Erythroblast (primary cell): ENCODE measurements at regions not wholly inside any gene's neighbourhood (a gene's known extent, or its start where the extent isn't known, plus 50 kb on each side); places are given as distances from the start of the nearest gene placed in this dataset.

Experiments
- DNase-seq, 2 experiments: peaks; one replicate each; lab custom pipeline; 2025; lab: John Stamatoyannopoulos, UW
- GATA1 ChIP-seq: IDR thresholded peaks from 2 replicates; pipeline ENCODE4 v1.6.1; 2011; ENCODE audit warnings: low read depth, mild to moderate bottlenecking, control low read depth, low read length, moderate library complexity
- POLR2A ChIP-seq: IDR thresholded peaks from 2 replicates; pipeline ENCODE4 v1.6.1; 2011; ENCODE audit warnings: mild to moderate bottlenecking, low read length

DNA sequence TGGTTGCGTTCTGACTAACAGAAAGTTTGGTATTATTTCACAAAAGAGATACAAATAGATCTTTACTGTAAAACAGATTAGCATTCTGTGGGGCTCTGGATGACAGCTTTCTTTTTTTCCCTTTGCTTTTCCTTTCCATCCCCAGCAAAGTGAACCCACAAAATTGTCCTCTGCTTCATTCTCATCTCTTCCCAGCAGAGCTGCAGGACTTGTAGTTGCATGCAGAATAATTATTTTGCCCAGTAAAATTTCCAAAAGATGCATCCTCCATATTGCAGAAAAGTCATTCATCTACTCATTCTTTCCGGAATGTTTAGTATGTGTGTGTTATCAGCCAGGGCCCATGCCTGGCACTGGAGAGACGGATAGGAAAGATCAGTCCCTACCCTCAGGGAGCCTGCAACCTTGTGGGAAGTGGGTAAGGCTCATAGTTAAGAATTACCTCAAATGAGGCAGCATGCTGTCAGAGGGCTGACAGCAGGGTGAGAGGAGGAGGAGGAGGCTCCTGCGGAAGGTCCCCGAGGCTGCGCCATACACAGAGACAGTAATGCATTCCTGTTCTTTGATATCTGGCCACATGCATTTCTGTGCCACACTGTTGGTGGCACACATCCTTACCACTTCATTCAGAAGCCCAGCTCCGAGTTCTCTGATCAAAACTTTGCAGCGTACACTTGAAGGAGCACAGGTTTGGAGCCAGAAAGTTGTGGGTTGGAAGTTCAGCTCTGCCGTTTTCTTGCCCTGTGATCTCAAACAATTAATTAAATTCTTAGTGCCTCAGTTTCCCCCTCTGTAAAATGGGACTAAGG, 225.4 kb downstream of the MYCN start:
- DNase-seq: no peak
- no peak for TF ChIP-seq GATA1
- no peak for TF ChIP-seq POLR2A

DNA sequence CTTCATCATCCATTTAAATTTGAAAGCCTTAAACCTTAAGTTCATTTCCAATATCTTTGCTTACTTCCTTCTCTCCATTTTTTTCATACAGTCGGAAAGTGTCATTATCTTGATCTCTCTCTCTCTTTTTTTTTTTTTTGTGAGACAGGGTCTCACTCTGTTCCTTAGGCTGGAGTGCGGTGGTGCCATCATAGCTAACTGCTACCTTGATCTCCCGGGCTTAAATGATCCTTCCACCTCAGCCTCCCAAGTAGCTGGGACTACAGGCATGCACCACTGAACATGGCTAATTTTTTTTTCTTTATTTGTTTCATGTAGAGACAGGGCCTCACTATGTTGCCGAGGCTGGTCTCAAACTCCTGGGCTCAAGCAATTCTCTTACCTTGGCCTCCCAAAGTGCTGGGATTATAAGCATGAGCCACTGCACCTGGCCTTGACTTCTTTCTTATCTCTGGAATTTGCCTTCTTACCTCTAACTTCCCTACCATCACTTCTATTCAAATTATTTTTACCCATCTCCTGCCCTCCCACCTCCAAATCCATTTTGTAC, 222.2 kb downstream of the MYCN start:
- DNase-seq: no peak
- no peak for TF ChIP-seq GATA1
- no peak for TF ChIP-seq POLR2A

DNA sequence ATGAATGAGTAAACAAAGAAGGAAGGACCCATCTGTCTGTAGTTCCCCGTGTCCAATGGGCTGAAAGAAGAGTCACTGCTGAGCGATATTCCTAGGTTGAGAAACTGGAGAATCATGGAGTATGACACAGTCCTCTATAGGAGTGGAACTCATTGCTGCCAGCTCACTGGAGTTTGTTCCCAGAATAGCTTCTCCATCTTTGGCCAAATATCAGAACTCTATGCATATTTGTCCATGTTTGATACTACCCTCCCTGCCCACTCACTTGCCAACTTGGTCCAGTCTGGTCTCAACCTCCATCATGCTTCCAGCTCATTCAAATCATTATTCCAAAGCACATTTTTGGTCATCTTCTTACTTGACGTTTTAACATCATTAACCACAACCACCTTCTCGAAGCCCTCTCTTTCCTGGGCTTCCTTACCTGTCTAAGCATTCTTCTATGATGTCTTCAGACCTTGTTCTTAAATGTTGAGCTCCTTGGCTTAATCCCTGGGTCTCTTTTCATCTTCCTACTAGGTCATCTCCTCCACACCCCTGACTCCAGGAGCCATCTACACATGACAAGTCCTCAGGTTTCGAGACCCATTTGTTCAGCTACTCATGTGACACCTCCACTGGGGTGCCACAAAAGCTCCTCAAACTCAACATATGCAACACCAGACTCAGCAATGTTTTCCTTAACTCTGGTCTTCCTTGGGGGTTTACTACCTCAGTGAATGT, 221.6 kb downstream of the MYCN start:
- TF ChIP-seq GATA1 (no peak), POLR2A (no peak)
- DNase-seq: no peak

DNA sequence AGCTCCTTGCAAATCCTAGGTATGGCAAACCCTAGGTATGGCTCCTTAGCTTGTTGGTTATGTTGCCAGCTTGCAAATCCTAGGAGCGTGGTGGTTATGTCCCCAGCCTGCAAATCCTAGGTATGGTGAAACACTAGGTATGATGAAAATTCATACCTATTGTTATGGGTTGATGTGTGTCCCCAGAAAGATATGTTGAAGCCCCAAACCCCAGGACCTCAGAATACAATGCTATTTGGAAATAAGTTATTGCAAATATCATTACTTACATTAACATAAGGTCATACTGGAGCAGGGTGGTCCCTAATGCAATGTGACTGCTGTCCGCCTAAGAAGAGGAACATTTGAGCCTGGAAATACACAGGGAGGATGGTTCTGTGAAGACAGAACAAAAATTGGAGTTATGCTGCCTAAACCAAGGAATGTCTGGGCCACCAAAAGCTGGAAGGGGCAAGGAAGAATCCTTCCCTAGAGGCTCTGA, 220.8 kb downstream of the MYCN start:
- no peak for DNase-seq
- TF ChIP-seq POLR2A (no peak), GATA1 (no peak)

DNA sequence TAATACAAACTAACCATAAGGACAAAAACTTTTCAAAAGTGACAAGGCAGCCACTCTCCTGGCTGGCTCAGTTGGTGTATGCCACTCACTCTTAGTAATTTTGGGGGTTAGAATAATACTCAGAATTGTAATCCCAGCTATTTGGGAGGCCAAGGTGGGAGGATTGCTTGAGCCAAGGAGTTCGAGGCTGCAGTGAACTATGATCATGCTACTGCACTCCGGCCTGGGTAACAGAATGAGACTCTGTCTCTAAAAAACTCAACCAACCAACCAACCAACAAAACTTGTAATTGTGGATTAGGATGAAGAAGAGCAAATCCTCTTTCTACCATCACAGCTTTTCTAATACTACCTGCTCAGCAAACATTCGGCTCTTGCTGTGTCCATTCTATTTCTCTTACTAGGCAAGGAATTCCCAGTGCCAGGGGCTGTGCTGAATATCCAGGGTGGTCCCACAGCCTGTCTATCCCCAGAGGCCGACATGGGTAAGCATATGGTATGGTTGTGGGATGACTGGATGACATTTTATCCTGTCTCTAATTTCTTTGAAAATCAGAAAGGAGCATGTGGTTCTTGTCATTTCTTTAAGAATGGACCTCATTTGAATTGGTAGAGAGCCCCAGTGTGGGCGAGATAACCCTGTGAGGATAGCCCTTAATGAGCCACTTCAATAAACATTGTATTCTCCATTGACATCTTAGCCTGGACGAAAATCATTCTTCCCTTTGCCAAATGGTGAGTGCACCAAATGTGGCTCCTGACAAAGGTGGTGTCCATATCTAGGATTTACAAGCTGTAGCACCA, 220.1 kb downstream of the MYCN start:
- TF ChIP-seq POLR2A (no peak), GATA1 (no peak)
- no peak for DNase-seq

DNA sequence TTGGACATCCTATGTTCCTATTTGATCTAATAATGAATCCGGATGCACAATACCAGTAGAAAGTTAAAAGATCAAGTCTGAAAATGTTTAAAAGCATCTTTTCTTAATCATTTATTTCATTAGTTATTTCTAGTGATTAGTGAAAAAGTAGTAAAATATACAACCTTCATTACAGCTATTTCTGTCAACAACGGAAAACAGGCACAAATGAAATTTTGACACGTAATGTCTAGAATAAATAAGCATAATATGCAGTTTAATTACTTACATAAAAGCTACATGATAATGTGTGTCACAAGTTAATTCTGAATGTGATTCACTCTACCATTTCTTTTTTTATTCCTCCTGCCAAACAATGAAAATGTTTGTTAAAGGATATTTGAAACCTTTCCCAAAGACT, 216.1 kb downstream of the MYCN start:
- no peak for DNase-seq
- no peak for TF ChIP-seq GATA1
- no peak for TF ChIP-seq POLR2A

DNA sequence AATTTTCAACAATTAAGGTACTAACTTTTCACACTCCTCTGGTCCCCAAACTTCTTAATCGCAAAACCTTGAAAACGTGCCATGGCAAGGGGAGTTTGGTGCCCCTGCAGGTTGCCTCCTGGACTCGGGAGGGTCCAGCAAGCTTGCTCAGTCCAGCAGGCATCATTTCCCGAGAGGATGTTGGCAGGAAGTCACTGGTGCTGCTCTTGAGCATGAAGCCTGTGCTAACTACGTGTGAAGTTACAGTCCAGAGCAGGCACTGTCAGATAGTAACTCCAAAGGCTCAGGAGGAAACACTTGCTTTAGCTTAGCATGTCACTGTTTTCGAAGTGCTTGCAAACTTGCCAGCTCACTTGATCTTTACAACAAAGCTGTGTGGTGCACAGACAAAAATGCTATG, 215.4 kb downstream of the MYCN start:
- TF ChIP-seq GATA1: no peak
- TF ChIP-seq POLR2A: no peak

DNA sequence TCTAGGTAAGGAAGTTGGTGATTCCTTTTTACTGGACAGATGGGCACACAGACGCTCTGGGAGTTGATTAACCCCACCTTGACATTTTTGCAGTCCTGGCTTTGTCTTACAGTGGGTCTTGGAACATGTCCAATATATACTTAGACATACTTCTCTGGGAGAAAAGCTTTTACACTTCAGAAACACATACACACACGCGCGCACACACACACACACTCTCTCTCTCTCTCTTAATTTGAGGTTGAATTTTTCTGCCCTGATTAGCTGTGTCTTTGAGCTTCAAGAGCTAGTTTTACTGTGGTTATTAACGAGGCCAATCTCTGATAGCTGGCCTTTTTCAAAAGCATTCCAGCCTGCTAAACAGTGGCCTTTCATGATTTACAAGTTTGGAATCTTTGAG, 215.0 kb downstream of the MYCN start:
- TF ChIP-seq POLR2A (no peak), GATA1 (no peak)
- DNase-seq: no peak

More for the DNA sequence above, 215.4 kb downstream of the MYCN start:
- DNase-seq: no peak

DNA sequence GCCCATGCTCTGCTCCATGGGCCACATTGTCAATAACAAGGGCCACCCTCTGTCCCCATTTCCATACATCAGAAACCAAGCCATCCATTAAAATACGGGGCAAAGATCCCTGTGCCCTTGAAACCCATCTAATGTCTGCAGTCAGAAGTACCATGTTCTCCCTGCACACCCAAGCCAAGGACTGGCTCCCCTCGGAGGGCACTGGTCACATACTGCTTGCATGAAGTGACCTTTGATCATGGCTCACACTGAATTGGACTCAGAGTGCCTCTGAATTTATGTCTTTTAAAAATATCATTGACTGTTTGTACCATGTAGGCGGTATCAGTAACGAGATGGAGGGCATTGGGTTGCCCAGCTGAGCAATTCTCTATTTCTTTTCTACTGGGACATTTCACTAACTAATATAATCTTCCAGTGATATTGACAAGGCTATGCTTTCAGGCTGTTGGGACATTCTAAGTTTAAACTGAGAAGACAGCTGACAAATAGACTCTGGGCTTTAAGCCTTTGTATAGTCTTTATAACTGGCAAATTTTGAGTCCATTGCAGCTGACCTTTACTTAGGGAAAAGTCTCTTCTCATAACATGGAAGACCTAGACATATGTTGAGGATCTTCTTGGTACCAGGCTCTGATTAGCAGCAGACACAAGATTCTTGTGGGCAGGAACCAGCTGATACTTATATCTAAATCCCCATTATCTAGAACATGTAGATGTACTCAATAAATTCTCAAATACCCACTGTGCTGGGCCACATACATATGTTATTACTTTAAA, 214.3 kb downstream of the MYCN start:
- TF ChIP-seq GATA1 (no peak), POLR2A (no peak)
- DNase-seq: no peak

DNA sequence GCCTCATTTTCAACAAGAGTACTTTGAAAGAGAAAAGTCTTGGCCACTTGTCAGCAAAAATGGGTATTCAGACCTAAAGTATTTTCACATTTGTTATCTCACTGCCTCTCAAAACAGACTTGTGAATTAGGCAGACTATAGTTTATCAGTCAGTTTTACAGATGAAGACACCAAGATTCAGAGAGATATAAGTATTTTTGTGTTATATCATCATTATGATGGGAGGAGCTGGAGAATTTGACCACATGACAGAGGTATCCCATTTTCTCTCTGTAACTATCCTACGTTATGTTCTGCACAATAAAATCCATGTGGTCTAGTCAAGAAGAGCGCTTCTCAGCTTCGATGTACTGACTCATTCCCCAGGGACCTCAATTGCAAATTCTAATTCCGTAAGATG, 213.7 kb downstream of the MYCN start:
- DNase-seq: no peak
- TF ChIP-seq POLR2A (no peak), GATA1 (no peak)

DNA sequence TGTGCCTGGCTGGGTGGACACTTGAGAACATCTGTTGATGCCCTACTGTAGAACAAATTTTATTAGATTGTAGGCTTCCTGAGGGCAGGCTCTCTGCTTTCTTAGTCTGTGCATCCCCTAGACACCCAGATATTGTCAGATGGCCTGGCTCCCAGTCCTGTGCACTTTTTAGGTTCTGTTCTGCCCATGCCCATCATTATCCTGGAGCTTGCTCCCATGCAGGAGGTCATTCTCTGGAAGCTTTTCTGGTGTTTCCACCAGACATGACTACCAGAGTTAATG, 213.3 kb downstream of the MYCN start:
- no peak for TF ChIP-seq GATA1
- no peak for DNase-seq

DNA sequence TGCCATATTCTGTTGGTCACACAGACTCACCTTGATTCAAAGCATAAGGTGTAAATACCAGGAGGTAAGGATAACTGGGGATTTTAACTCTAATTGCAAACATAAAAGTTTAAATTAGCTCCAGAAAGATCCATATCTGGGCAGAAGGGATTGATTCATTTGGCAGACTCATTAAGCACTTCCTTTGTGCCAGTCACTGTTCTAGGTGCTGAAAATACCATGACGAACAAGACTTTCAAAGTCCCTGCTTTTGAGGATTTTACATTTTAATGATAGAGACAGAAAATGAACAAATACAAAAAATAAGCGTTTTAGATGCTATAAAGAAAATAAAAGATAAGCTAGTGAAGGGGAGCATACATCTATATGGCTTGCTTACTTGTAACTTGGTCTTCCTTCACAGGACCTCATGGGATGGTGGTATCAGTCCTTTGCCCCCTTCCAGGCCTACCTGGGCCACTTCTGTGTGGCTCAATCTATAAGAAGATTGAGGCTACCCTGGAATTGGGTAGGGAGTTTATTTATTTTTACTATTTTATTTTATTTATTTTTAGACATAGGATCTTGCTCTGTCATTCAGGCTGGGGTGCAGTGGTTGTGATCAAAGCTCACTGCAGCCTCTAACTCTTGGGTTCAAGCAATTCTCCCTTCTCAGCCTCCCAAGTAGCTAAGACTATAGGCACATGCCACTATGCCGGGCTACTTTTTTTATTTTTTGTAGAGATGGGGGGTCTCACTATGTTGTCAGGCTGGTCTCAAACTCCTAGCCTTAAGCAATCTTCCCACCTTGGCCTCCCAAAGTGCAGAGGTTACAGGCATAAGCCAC, 212.8 kb downstream of the MYCN start:
- TF ChIP-seq GATA1: no peak
- no peak for TF ChIP-seq POLR2A
- no peak for DNase-seq

DNA sequence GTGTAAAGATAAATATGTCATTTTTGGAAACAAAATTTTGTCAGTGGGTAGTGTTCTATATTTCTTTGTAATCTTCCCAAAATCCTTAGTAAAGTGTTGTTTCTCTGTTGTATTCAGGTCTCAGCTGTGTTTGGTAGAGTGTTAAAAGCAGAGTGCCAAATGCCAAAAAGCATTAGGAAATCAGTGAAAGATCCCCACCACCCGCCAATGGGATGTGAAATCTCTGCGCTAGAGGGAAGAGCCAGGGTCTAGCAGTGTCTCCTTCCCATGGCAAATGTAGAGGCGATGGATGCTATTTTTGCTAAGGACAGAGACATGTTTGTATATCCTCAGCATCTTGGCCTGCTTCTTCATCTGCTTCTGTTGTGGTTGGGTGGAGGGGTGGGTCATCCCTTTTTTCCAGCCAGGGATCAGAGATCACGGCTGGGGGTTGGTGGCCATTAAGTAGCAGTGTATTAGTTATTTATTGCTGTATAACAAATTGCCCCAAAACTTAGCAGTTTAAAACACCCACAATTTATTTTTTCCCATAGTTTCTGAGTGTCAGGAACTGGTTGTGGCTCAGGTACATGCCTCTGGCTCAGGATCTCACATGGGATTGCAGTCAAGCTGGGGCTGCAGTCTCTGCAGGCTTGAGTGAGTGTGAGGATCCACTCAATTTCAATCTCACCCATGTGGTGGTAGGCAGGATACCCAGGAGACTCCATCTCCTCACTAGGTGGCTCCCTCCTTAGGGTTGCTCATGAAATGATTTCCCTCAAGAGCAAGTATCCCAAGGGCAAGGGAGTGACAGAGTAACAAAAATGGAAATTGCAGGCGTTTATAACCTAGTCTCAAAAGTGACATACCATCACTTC, 211.9 kb downstream of the MYCN start:
- DNase-seq: no peak
- TF ChIP-seq POLR2A: no peak
- TF ChIP-seq GATA1: no peak
